SW480 (cell line): ENCODE measurements at regions not wholly inside any gene's neighbourhood (a gene's known extent, or its start where the extent isn't known, plus 50 kb on each side); places are given as distances from the start of the nearest gene placed in this dataset.

Experiments
- DNase-seq: peaks from one replicate; pipeline ENCODE4 v3.0.0-alpha.2; 2016; ENCODE audit warnings: low spot score

DNA sequence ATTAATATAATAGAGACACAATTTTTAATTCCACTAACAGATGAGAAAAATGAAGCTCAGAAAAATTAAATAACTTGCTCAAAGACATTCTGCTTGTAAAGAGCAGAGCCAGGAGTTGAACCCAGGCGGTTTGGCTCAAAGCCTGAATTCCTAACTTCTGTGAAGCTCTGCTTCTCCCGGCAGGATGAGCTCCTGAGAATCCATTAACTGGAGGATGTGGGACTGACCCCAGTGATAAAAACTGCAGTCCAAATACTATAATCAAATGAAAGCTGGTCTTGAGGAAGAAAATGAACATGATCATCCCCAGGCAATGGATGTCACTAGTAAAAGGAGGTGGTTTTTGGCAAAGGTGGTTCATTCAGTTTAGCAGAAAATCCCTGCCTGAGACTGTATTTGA lies 898.2 kb downstream of the CCSER2 start:
- DNase-seq: no peak

DNA sequence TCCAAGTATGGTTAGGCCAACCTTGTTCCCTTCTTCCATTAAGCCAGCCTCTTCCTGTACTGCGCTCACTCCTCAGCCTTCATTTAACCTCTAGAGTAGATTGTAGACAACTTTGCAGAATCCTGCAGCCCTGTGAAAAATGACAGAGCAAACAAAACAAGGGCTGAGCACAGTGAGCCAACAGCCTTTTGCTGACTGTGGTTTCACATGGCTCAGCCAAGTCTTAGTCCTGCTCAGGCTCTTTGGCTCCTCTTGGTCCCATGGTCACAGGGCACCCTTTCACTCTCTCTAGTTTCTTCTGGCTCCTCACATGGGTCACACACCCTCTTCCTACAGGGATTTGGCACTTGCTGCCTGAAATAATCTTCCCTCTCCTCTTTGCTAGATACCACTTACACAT lies 900.3 kb downstream of the CCSER2 start:
- DNase-seq: no peak

GRCh38 chr10:85231534-85232270 lies 903.3 kb downstream of the CCSER2 start:
- DNase-seq: no peak

GRCh38 chr10:85235258-85235657 lies 906.9 kb downstream of the CCSER2 start:
- DNase-seq: no peak

GRCh38 chr10:85238676-85239075 lies 910.3 kb downstream of the CCSER2 start:
- no peak for DNase-seq

DNA sequence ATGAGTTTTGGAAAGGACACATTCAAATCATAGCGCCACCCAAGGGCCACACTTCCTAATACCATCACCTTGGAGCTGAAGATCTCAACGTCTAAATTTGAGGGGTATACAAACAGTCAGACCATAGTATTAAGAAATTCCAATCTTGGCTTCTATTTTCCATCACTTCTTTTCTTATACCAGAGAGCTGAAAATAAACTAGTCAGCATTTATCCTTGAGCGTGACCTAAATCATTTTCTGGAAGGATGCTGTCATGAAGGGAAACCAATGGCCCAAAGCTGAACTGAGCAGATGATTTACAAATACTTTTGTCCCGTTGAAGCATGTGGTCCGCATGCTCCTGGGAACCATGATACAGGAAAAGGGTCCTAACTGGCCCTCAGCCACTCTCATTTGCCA lies 921.9 kb downstream of the CCSER2 start:
- DNase-seq: no peak

DNA sequence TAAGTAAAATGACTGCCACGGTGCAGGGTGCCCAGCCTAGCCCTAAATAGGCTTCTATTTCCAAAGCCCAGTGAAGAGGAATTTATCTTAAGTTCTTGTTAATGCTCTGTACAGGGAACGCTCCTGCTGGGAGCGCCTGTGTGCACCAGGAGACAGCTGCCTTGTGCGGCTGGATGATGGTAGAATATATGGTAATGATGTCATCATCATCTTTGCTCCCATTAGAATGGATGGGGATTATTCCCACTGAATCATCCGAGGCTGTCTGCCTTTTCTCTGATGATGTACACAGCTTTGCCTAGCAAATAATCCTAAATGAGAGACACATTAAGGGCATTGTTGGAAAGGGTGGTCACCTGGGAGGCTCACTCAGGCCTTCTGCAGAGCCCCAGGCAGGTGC lies 928.1 kb downstream of the CCSER2 start:
- no peak for DNase-seq

DNA sequence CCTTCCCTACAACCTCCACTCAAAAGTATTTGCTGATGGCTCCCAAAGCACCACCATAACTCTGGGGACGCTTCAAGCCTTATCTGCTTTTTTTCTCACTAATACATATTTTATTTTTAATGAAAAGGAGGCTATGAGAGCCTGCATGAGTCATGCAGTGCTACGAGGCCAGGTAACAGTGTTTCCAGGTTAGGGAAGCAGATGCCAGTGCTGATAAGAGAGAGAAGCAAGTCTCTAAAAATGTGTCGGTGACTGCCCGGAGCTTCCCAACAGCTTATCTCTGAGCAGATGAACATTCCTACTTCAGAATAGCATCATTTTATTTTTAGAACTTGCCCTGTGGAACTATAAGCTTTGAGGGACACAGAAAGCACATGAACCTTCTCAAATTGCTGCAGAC lies 931.5 kb downstream of the CCSER2 start:
- DNase-seq: no peak

GRCh38 chr10:85262992-85263391 lies 934.6 kb downstream of the CCSER2 start:
- DNase-seq: no peak

DNA sequence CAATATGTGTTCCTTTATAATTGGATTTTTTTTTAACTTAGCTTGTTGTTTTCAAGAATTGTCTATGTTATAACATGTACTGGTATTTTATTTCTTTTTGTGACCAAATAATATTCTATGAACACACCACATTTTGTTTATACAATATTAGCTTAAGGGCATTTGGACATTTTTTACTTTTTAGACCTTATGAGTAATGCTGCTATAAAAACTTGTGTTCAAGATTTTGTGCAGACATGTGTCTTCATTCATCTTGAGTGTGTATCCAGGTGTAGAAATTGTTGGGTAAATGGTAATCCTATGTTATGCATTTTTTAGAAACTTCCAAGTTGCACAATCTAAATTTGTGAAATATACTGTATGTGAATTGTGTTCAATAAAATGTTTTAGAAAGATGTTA lies 936.7 kb downstream of the CCSER2 start:
- no peak for DNase-seq

DNA sequence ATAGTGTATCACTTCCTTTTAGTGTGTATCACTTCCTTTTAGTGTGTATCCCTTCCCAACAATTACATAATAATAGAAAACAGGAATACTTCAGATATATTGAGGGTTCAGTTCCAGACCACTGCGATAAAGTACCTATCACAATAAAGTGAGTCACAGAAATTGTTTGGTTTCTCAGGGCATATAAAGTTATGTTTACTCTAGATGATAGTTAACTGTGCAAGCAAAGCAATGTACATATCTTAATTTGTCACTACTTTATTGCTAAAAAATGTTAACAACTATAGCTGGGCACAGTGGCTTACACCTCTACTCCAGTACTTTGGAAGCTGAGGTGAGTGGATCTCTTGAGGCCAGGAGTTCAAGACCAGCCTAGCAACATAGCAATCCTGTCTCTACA lies 938.4 kb downstream of the CCSER2 start:
- no peak for DNase-seq

DNA sequence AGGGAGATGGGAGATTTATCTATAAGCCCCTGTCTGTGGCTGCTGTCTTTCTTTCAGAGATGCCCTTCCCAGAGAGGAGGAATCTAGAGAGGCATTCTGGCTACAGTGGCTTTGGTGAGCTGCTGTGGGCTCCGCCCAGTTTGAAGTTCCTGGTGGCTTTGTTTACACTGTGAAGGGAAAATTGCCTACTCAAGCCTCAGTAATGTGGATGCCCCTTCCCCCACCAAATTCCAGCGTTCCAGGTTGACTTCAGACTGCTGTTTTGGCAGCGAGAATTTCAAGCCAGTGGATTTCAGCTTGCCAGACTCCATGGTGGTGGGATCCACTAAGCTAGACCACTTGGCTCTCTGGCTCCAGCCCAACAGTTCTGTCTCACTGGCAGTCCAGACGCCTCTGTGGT lies 951.6 kb downstream of the CCSER2 start:
- peak; percentile 9 for DNase-seq

- DNase-seq: no peak
These were observed 956.7 kb downstream of the CCSER2 start for GRCh38 chr10:85284778-85285770.

GRCh38 chr10:85293483-85293882 lies 965.1 kb downstream of the CCSER2 start:
- no peak for DNase-seq

DNA sequence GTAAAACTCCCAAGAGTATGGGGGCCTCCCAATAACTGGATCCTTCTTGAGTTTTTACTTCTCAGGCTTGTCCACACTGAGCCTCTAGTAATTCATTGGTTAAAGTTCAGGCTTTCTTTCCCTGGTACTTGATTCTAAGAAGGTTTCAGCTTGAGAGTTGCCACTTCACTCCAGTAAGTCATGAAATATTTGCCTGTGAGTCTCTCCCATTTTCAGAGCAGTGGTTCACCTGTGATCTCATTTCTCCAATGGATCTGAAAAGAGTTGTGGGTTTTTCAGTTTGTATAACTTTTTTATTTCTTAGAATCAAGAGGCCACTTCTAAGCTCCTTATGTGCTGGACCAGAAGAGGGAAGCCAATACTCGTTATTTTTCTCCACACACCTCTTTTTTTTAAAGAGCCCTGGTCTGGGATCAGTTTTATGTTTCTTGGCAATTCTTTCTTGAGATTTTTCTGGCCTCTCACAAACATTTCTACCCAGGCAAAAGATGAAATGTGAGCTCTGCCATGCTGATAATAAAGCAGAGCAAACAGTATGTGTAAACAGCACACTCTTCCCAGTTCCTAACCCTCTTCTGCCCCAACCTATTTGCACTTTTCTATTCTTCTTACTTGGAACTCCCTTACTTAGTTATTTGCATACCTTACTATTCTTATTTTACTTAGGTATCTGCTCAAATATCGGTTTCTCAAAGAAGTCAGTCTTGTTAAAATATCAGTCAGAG lies 983.4 kb downstream of the CCSER2 start:
- DNase-seq: no peak

DNA sequence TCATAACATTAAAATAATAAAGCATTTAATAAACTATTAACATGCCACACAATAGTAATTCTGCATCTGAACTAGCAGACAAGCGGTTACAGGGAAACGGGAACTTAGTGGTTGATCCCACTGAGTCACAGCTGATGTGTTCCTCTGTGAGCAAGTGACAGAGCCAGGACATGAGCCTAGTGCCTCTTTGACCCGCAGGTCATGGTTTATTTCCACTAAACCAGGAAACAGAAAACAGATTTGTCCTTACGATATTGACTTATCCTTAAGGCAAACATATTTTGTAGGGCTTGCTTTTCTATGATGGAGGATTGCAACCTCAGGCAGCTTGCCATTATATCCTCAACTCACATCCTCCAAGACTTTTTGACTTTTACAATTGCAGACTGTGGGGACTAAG lies 987.3 kb downstream of the CCSER2 start:
- DNase-seq: no peak

DNA sequence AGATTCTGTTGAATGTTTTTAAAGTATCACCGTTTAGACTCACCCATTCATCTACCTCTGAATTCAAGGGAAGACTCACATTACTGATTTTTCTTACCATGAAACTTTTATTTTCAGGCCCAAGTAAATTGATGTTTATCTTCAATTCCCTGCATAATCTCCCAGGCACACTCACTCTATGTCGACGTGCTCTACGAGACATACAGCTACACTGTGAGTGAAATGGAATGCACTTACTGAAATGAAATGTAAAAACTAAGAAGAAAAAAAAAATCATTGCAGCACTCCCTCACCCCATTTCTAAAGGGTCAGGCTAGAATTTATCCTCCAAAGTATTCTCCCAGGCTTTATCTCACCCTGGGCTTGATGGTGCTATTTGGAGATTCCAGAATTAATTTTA lies 987.9 kb downstream of the CCSER2 start:
- DNase-seq: no peak

DNA sequence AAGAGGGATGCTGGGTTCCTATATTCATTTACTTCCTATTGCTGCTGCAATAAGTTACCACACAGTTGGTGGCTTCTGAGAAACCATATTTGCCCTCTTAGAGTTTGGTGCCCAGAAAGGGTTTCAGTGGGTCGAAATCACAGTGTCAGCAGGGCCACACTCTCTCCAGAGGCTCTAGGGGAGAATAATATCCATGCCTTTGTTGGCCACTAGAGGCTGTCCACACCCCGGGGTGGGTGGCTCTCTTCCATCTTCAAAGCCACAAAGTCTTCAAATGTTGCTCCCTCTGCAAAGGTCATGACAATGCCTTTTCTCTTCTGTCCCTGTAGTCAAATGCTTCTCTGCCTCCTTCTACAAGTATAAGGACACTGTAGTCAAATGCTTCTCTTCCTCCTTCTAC lies 989.4 kb downstream of the CCSER2 start:
- DNase-seq: no peak

DNA sequence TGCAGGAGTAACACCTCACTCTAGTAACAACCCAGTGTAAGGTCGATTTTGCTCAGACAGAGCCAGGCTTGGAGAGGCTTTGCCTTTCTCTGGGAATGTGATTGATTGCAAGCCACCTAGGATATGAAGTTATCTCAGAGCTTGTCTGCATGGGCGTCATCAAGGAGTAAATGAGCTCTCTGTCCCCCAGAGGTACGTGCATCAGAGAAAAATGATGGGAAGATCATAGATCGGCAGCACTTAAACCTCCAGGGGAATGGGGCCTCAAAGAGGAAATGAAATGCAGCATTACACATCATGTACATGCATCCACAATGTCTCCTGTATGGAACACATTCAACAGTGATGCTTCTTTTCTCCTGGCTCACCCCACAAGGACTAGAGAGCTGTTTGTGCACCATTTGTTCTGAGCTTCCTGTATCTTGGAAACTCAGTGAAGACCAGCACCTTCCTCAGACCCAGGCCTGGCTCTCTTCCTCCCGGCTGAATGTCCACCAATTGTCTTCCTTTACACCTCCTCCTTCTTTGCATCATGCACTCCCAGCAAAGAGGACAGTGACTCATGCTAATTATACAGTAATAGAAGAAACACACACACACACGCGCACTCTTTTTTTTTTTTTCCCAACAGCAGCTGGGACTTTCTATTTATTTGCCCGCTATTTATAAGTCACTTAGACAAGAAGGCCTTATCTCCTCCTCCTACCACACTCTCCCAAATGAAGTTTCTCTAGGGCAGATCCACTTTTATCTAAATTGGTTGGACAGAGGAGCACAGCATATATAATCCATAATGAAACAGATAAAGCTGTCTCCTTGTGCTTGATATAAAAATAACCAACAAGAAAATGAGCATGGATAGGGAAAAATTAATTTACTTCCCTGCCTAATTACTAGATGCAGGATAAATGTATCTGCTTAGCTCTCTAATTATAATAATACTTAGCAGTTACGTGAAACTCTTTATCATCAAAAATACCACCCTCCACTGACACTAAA lies 990.7 kb downstream of the CCSER2 start:
- DNase-seq: peak; percentile 36

DNA sequence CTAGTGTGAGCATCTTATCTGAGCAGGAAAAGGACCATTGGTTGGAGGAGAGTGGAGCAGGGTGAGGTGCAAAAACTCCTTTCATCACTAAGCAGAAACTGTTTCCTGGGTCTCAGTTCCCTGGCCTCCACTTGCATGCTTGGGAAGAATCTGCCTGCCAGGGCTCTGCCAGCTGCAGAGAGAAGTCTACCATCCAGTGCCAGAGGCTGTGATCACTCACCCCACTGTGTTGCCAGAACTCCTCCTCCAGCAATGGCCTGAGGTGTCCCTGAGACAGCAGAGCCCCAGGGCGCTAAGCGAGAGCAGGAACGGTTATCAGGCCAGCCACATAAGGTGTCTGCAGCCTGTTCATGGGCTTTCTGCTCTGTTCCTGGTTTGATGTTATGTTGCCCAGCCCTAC lies 991.4 kb downstream of the CCSER2 start:
- DNase-seq: no peak

DNA sequence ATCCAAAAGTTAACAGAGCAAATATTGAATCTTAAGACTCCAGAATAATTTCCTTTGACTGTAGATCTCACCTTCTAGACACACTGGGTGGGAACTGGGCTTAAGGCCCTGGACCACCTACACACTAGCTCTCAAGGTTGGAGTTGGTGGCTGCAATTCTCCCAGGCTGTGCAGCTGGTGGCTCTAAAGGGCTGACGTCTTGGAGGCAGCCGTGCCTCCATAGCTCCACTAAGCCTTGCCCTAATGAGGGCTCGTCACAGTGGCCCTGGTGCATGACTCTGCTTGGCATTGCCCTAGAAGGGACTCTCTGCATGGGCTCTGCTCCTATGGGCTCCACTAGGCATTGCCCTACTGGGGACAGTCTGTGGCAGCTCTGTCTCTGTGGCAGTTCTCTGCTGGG lies 1005.2 kb downstream of the CCSER2 start:
- DNase-seq: no peak
